HFFc6 (cell line): ENCODE measurements at regions not wholly inside any gene's neighbourhood (a gene's known extent, or its start where the extent isn't known, plus 50 kb on each side); places are given as distances from the start of the nearest gene placed in this dataset.

Source experiments
- DNase-seq: peaks from one replicate; pipeline ENCODE4 v3.0.0-alpha.2; 2018
- H3K27ac Mint-ChIP-seq: 2 replicates; pipeline ENCODE4 v1.8.0; 2020; ENCODE audit warnings: mild to moderate bottlenecking, mixed read lengths
- H3K27me3 Mint-ChIP-seq: 2 replicates; pipeline ENCODE4 v1.8.0; 2021; ENCODE audit warnings: mild to moderate bottlenecking, moderate library complexity, mixed read lengths; ENCODE audit not compliant: insufficient read depth
- H3K36me3 Mint-ChIP-seq: 2 replicates; pipeline ENCODE4 v1.8.0; 2021; ENCODE audit warnings: low read depth, mixed read lengths
- H3K4me1 Mint-ChIP-seq: 2 replicates; pipeline ENCODE4 v1.8.0; 2020; ENCODE audit warnings: low read depth, mixed read lengths
- H3K4me3 Mint-ChIP-seq: 2 replicates; pipeline ENCODE4 v1.8.0; 2020; ENCODE audit warnings: mild to moderate bottlenecking, moderate library complexity, mixed read lengths
- H3K9me3 Mint-ChIP-seq: 2 replicates; pipeline ENCODE4 v1.8.0; 2020; ENCODE audit warnings: mild to moderate bottlenecking, mixed read lengths
- CTCF ChIP-seq: fragments of 200-600 bp; sonication (generic); IDR thresholded peaks from 2 replicates; pipeline ENCODE4 v1.5.0; 2021; ENCODE audit warnings: antibody characterized with exemption, mild to moderate bottlenecking

GRCh38 chr10:105921348-105921747 lies 1243.2 kb downstream of the SORCS1 start:
- no peak overlapping the region for H3K27ac Mint-ChIP-seq
- H3K4me3 Mint-ChIP-seq: no peak overlapping the region
- H3K4me1 Mint-ChIP-seq: no peaks in the 10 kb centered on the region
- TF ChIP-seq CTCF: no peak
- H3K27me3 Mint-ChIP-seq: no peaks in the 10 kb centered on the region; the same call in 1 of the 2 replicates
- peaks cover 41% of the 10 kb centered on the region for H3K9me3 Mint-ChIP-seq
- no peaks in the 10 kb centered on the region for H3K36me3 Mint-ChIP-seq
- DNase-seq: no peak

- peaks cover 32% of the 10 kb centered on the region for H3K9me3 Mint-ChIP-seq
- no peak overlapping the region for H3K27ac Mint-ChIP-seq
- DNase-seq: no peak
- H3K4me1 Mint-ChIP-seq: no peaks in the 10 kb centered on the region
- TF ChIP-seq CTCF: no peak
- H3K27me3 Mint-ChIP-seq: no peaks in the 10 kb centered on the region
- no peaks in the 10 kb centered on the region for H3K36me3 Mint-ChIP-seq
- H3K4me3 Mint-ChIP-seq: no peak overlapping the region
These were observed 1250.1 kb downstream of the SORCS1 start for GRCh38 chr10:105914432-105914831.

- no peaks in the 10 kb centered on the region for H3K27me3 Mint-ChIP-seq
- DNase-seq: no peak
- no peaks in the 10 kb centered on the region for H3K4me1 Mint-ChIP-seq
- H3K4me3 Mint-ChIP-seq: no peak overlapping the region
- no peak overlapping the region for H3K27ac Mint-ChIP-seq
- no peak for TF ChIP-seq CTCF
- H3K9me3 Mint-ChIP-seq: peaks cover 26% of the 10 kb centered on the region
- no peaks in the 10 kb centered on the region for H3K36me3 Mint-ChIP-seq
These were observed 1255.8 kb downstream of the SORCS1 start for GRCh38 chr10:105908701-105909100.

DNA sequence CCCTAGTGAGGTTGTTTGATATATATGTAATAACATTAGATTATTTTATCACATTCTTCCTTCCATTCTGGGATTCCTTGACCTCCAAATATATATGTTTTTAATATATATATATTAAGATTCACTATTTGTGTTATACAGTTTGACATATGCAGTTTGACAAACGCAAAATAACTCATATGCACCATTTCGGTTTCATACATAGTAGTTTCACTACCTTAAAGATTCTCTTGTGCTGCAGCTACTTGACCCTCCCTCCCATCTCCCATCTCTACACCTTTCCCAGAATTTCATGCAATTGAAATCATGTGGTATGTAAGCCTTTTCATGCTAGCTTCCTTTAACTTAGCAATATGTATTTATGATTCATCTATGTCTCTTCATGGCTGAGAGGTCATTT lies 1244.4 kb downstream of the SORCS3 start:
- no peak overlapping the region for H3K4me3 Mint-ChIP-seq
- DNase-seq: no peak
- H3K9me3 Mint-ChIP-seq: peaks cover 38% of the 10 kb centered on the region
- no peaks in the 10 kb centered on the region for H3K4me1 Mint-ChIP-seq
- no peak overlapping the region for H3K27ac Mint-ChIP-seq
- no peak for TF ChIP-seq CTCF
- no peaks in the 10 kb centered on the region for H3K36me3 Mint-ChIP-seq
- no peaks in the 10 kb centered on the region; the same call in 1 of the 2 replicates for H3K27me3 Mint-ChIP-seq

DNA sequence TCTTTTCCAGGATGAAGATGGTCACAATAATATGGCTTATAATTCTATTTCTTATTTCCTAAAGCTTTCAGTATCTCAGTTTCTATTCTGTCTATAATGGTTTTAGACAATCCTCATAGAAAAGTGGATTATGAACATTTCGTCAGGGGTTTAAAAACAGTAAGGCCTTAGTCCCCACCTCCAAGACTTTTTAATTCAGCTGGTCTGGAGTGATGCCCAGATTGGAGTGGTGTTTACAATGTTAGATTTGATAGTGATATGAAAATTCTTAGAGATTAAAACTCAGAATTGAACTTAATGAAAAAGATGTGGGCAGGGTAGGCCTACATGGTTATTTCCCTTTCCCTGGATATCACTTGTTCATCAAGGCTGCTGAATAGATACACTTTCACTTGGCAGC lies 1238.3 kb downstream of the SORCS3 start:
- Mint-ChIP-seq H3K9me3 (peaks cover 31% of the 10 kb centered on the region), H3K27ac (no peak overlapping the region), H3K27me3 (no peaks in the 10 kb centered on the region), H3K36me3 (no peaks in the 10 kb centered on the region; the same call in 1 of the 2 replicates), H3K4me1 (no peaks in the 10 kb centered on the region), H3K4me3 (no peak overlapping the region)
- TF ChIP-seq CTCF: no peak
- DNase-seq: no peak

- Mint-ChIP-seq H3K4me1 (no peaks in the 10 kb centered on the region), H3K4me3 (no peak overlapping the region), H3K27me3 (no peaks in the 10 kb centered on the region), H3K36me3 (no peaks in the 10 kb centered on the region; the same call in 1 of the 2 replicates), H3K9me3 (peaks cover 44% of the 10 kb centered on the region), H3K27ac (no peak overlapping the region)
- no peak for TF ChIP-seq CTCF
- no peak for DNase-seq
These were observed 1234.0 kb downstream of the SORCS3 start for GRCh38 chr10:105875050-105875449.
